H1 (cell line): ENCODE measurements at regions not wholly inside any gene's neighbourhood (a gene's known extent, or its start where the extent isn't known, plus 50 kb on each side); places are given as distances from the start of the nearest gene placed in this dataset.

ENCODE experiments used
- KDM5A ChIP-seq: fragments of 200-600 bp; IDR thresholded peaks from 2 replicates; pipeline ENCODE4 v1.7.1; 2012; ENCODE audit warnings: mild to moderate bottlenecking, low read length, inconsistent platforms, mixed read lengths

DNA sequence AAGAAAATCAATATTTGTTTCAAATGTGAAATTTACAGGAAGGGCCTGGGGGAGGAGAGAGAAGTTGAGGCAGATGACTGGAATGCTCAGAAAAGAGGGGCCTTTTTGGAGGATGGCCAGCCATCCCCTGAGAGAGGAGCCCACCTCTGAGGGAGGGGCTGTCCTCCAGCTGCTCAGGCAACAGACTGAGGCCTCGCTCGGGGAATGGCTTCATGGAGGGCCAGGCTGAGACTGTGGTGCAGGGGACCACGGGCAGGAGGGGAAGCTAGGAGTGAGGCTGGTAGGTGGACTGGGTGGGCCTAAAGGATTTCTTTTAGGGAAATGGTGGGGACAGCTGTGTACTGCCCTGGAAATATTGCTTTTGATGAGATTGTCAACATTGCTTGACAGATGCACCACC lies 73.5 kb upstream of the CADM1 start (continued):
- no peak for TF ChIP-seq KDM5A
